Upper lobe of right lung (tissue), 1 donor: ENCODE measurements at regions not wholly inside any gene's neighbourhood (a gene's known extent, or its start where the extent isn't known, plus 50 kb on each side); places are given as distances from the start of the nearest gene placed in this dataset.

Experiments used
- ATAC-seq: fragments of 200-7000 bp; cut with Tn5 transposase; one replicate; pipeline ENCODE4 v1.9.1; 2020; ENCODE audit warnings: mild to moderate bottlenecking, moderate library complexity
- DNase-seq: peaks from one replicate; pipeline ENCODE4 v3.0.0-alpha.2; 2020
- H3K27ac ChIP-seq: fragments of 200-600 bp; one replicate; pipeline ENCODE4 v1.8.0; 2022
- H3K27me3 ChIP-seq: fragments of 200-600 bp; one replicate; pipeline ENCODE4 v1.8.0; 2022; ENCODE audit warnings: mild to moderate bottlenecking
- H3K36me3 ChIP-seq: fragments of 200-600 bp; one replicate; pipeline ENCODE4 v1.8.0; 2022
- H3K4me1 ChIP-seq: fragments of 200-600 bp; one replicate; pipeline ENCODE4 v1.8.0; 2022
- H3K4me3 ChIP-seq: fragments of 200-600 bp; one replicate; pipeline ENCODE4 v1.8.0; 2022; ENCODE audit warnings: mild to moderate bottlenecking
- H3K9me3 ChIP-seq: fragments of 200-600 bp; one replicate; pipeline ENCODE4 v1.8.0; 2022
- intact Hi-C: fragments of 100-400 bp; cut with DNase I; formaldehyde crosslinking; loops from one replicate; pipeline ENCODE4 v1.11.0; 2022
- TF ChIP-seq, protein P1 (sequence below): fragments of 200-600 bp; IDR thresholded peaks from one replicate; pipeline ENCODE4 v1.8.0; 2022; ENCODE audit warnings: antibody characterized with exemption
- donor health status: DM: no; HTN: yes; CAD: no; lungs with severe emphysema.

DNA sequence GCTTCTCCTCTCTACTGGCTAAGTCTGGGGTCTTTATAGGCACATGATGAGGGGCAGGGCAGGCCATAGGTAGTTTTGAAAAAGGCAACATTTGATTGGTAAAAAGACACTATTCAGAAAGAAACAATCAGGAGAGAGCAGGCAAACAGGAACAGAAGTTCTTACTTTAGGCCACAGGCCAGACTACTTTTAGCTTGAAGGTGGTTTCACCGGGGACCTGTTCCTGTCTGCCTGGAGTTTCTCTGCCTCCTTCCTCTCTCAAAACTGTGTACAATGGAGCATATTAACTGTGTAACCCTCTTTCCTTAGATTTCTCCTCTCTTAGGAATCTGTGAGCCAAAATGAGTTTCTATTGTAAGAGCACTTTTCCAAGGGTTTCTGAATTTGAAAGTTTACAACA is 167.9 kb upstream of the AVPR1A start:
- no peak overlapping the region for H3K27ac ChIP-seq
- DNase-seq (no peak), ATAC-seq (no peak)
- H3K4me3 ChIP-seq, result no peak overlapping the region
- TF ChIP-seq, protein P1, sequence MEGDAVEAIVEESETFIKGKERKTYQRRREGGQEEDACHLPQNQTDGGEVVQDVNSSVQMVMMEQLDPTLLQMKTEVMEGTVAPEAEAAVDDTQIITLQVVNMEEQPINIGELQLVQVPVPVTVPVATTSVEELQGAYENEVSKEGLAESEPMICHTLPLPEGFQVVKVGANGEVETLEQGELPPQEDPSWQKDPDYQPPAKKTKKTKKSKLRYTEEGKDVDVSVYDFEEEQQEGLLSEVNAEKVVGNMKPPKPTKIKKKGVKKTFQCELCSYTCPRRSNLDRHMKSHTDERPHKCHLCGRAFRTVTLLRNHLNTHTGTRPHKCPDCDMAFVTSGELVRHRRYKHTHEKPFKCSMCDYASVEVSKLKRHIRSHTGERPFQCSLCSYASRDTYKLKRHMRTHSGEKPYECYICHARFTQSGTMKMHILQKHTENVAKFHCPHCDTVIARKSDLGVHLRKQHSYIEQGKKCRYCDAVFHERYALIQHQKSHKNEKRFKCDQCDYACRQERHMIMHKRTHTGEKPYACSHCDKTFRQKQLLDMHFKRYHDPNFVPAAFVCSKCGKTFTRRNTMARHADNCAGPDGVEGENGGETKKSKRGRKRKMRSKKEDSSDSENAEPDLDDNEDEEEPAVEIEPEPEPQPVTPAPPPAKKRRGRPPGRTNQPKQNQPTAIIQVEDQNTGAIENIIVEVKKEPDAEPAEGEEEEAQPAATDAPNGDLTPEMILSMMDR, result no peak
- no peaks in the 10 kb centered on the region for H3K4me1 ChIP-seq
- H3K9me3 ChIP-seq, result no peaks in the 10 kb centered on the region
- intact Hi-C loops, result no loop called here
- H3K36me3 ChIP-seq, result no peaks in the 10 kb centered on the region
- no peaks in the 10 kb centered on the region for H3K27me3 ChIP-seq

DNA sequence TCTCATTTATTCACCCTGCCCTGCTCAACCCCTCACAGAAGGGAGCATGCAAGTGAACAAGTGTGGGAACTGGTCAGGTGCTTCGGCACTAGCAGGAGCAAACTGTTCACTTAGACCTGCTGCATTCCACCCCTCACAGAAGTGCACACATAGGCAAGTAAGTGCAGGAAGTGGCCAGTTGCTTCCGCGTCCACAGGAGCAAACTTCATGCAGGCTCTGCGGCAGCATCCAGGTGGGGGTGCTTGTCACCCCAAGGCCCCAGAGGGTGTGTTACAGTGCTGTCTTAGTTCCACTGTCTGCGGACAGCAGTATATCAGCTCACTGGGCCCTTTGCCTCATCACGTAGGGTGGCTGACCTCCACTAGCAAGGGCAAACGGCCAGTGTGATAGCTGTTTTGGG is 167.3 kb upstream of the AVPR1A start:
- no peaks in the 10 kb centered on the region for H3K27me3 ChIP-seq
- H3K4me1 ChIP-seq, result no peaks in the 10 kb centered on the region
- TF ChIP-seq, protein P1, result no peak
- H3K4me3 ChIP-seq, result no peak overlapping the region
- no peak overlapping the region for H3K27ac ChIP-seq
- intact Hi-C loops, result no loop called here
- no peaks in the 10 kb centered on the region for H3K36me3 ChIP-seq
- no peaks in the 10 kb centered on the region for H3K9me3 ChIP-seq
- DNase-seq (no peak), ATAC-seq (no peak)

DNA sequence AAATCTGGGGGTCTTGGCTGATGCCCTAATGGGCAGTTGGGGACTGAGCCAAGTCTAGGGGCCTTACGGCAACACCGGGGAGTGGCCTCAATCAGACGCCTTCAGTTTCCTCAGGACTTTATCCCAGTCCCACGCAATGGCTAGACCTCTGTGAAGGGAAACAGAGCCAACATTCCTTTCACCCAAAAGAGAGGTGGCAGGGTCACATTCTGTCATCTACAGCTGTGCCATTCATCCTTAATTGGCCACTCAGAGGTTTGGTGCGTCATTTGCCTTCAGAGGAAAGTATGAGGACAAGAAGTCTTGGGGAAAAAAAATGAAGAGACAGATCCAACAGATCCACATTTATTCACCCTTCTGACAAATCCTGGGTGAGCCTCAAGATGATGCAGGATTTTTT is 166.9 kb upstream of the AVPR1A start:
- Histone ChIP-seq H3K36me3 (no peaks in the 10 kb centered on the region), H3K4me3 (no peak overlapping the region), H3K9me3 (no peaks in the 10 kb centered on the region), H3K27ac (no peak overlapping the region), H3K27me3 (no peaks in the 10 kb centered on the region), H3K4me1 (no peaks in the 10 kb centered on the region)
- intact Hi-C loops, result no loop called here
- TF ChIP-seq, protein P1, result no peak
- ATAC-seq (no peak), DNase-seq (no peak)

DNA sequence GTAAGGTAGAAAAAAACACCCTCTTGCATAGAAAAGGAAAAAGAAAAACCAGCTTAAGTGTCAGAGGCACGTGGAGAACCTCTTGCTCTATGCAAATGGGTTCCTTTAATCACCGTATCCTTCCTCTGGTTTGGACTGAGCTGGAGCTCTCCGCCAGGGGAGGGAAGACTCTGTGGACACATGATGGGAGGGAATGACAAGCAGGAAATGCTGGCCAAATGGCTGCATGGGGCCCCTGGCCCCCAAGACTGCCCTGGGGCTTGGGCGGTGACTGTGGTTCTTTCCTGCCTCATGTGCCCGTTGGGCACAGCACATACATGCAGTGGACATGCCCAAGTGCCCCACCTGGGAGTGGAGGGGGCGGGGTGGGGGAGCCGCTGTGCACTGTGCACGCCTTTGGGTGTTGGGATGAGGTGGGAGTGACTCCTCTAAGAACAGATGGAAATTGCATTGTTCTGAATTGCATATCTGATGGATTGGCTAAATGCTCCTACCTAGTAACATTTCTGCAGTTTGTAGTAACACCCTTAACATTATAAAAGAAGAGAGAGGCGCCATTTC is 166.4 kb upstream of the AVPR1A start:
- no peaks in the 10 kb centered on the region for H3K9me3 ChIP-seq
- H3K27me3 ChIP-seq, result no peaks in the 10 kb centered on the region
- H3K4me1 ChIP-seq, result no peaks in the 10 kb centered on the region
- no peak overlapping the region for H3K27ac ChIP-seq
- DNase-seq (no peak), ATAC-seq (no peak)
- H3K36me3 ChIP-seq, result no peaks in the 10 kb centered on the region
- H3K4me3 ChIP-seq, result no peak overlapping the region
- TF ChIP-seq, protein P1, result no peak
- intact Hi-C loops, result no loop called here

DNA sequence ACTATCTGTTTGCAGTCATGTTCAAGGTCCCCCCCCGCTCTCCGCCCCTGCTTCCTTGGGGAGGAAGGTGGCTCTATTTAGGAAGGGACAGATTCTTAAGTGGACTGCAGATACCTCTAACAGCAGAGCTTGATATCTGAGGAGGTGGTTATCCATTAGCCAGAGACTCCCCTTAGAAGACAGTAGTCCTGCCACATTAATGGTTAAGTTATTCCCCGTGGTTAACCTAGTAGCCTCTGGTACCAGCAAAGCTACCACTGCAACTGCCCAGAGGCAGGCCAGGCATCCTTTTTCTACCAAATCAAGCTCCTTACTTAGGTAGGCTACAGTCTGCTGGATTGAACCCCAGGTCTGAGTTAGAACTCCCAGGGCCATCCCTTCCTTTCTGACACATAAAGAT is 162.1 kb upstream of the AVPR1A start:
- ATAC-seq, result no peak
- intact Hi-C loops, result no loop called here
- no peaks in the 10 kb centered on the region for H3K27me3 ChIP-seq

More for the DNA sequence above, 162.1 kb upstream of the AVPR1A start:
- H3K27ac ChIP-seq, result no peak overlapping the region
- no peaks in the 10 kb centered on the region for H3K4me1 ChIP-seq
- TF ChIP-seq, protein P1, result no peak
- no peak for DNase-seq
- H3K36me3 ChIP-seq, result no peaks in the 10 kb centered on the region
- H3K9me3 ChIP-seq, result no peaks in the 10 kb centered on the region
- no peak overlapping the region for H3K4me3 ChIP-seq
